ENCODE measurements at regions not wholly inside any gene's neighbourhood (a gene's known extent, or its start where the extent isn't known, plus 50 kb on each side); places are given as distances from the start of the nearest gene placed in this dataset.

GRCh38 chr9:82891321-82891720, 171.6 kb downstream of the RASEF start:
- Mint-ChIP-seq H3K4me3 (no peak overlapping the region), H3K27ac (no peak overlapping the region), H3K27me3 (ENCODE audit: low read depth in 3 of 3) (peaks cover 0 to under 1% (median 0%) of the 10 kb centered on the region in 3 donors), H3K9me3 (peaks cover 0 to 7% (median 3%) of the 10 kb centered on the region in 7 donors), H3K4me1 (no peaks in the 10 kb centered on the region), H3K36me3 (no peaks in the 10 kb centered on the region)
- Histone ChIP-seq H3K27ac (ENCODE audit: low read depth in 1 of 2, low read length in 2 of 2) (no peak overlapping the region), H3K9ac (ENCODE audit: insufficient read depth, low read length, poor library complexity, severe bottlenecking) (no peak overlapping the region), H3K36me3 (replicated peaks in 1 of 2; ENCODE audit: control insufficient read depth in 1 of 2, insufficient read depth in 2 of 2, low read length in 2 of 2) (no peaks in the 10 kb centered on the region), H4K20me1 (ENCODE audit: insufficient read depth, low read length) (no peaks in the 10 kb centered on the region), H3K4me3 (replicated peaks in 1 of 3; ENCODE audit: low read depth in 2 of 3, low read length in 3 of 3) (no peak overlapping the region), H3K9me3 (replicated peaks in 1 of 2; ENCODE audit: control insufficient read depth in 1 of 2, insufficient read depth in 1 of 2, low read length in 2 of 2) (peaks cover 0 to 2% of the 10 kb centered on the region in 2 donors), H3K4me1 (ENCODE audit: control insufficient read depth in 1 of 2, insufficient read depth in 2 of 2, low read length in 2 of 2) (no peaks in the 10 kb centered on the region), H3K27me3 (ENCODE audit: control insufficient read depth in 2 of 2, insufficient read depth in 2 of 2, low read length in 2 of 2) (no peaks in the 10 kb centered on the region), H3K79me2 (ENCODE audit: insufficient read depth, low read length) (no peaks in the 10 kb centered on the region), H2AFZ (ENCODE audit: insufficient read depth, low read depth, low read length, poor library complexity, severe bottlenecking) (no peak overlapping the region), H3K4me2 (replicated peaks; ENCODE audit: extremely low read depth, low read length, poor library complexity, severe bottlenecking) (no peak overlapping the region)
- intact Hi-C loops (cut with micrococcal nuclease) = no loop called here
- WGBS (ENCODE audit: insufficient coverage) = no CpG with 5 or more reads among the region's 1 CpG
- TF ChIP-seq, protein P1, sequence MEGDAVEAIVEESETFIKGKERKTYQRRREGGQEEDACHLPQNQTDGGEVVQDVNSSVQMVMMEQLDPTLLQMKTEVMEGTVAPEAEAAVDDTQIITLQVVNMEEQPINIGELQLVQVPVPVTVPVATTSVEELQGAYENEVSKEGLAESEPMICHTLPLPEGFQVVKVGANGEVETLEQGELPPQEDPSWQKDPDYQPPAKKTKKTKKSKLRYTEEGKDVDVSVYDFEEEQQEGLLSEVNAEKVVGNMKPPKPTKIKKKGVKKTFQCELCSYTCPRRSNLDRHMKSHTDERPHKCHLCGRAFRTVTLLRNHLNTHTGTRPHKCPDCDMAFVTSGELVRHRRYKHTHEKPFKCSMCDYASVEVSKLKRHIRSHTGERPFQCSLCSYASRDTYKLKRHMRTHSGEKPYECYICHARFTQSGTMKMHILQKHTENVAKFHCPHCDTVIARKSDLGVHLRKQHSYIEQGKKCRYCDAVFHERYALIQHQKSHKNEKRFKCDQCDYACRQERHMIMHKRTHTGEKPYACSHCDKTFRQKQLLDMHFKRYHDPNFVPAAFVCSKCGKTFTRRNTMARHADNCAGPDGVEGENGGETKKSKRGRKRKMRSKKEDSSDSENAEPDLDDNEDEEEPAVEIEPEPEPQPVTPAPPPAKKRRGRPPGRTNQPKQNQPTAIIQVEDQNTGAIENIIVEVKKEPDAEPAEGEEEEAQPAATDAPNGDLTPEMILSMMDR (IDR thresholded peaks at IDR 0.05) = no peak
- no peak for DNase-seq

- H3K27me3 Mint-ChIP-seq (ENCODE audit: low read depth in 3 of 3) = no peaks in the 10 kb centered on the region
- Histone ChIP-seq H3K4me3 (replicated peaks in 1 of 3; ENCODE audit: low read depth in 2 of 3, low read length in 3 of 3) (no peak overlapping the region), H3K36me3 (replicated peaks in 1 of 2; ENCODE audit: control insufficient read depth in 1 of 2, insufficient read depth in 2 of 2, low read length in 2 of 2) (no peaks in the 10 kb centered on the region), H3K4me1 (ENCODE audit: control insufficient read depth in 1 of 2, insufficient read depth in 2 of 2, low read length in 2 of 2) (no peaks in the 10 kb centered on the region), H3K79me2 (ENCODE audit: insufficient read depth, low read length) (no peaks in the 10 kb centered on the region), H3K4me2 (replicated peaks; ENCODE audit: extremely low read depth, low read length, poor library complexity, severe bottlenecking) (no peak overlapping the region), H3K9me3 (replicated peaks in 1 of 2; ENCODE audit: control insufficient read depth in 1 of 2, insufficient read depth in 1 of 2, low read length in 2 of 2) (peaks cover 0 to 2% of the 10 kb centered on the region in 2 donors), H3K9ac (ENCODE audit: insufficient read depth, low read length, poor library complexity, severe bottlenecking) (no peak overlapping the region), H3K27ac (ENCODE audit: low read depth in 1 of 2, low read length in 2 of 2) (no peak overlapping the region), H2AFZ (ENCODE audit: insufficient read depth, low read depth, low read length, poor library complexity, severe bottlenecking) (no peak overlapping the region), H4K20me1 (ENCODE audit: insufficient read depth, low read length) (no peaks in the 10 kb centered on the region), H3K27me3 (ENCODE audit: control insufficient read depth in 2 of 2, insufficient read depth in 2 of 2, low read length in 2 of 2) (no peaks in the 10 kb centered on the region)
- H3K27ac Mint-ChIP-seq = no peak overlapping the region
- DNase-seq = no peak
- H3K9me3 Mint-ChIP-seq = peaks cover 0 to 12% (median 5%) of the 10 kb centered on the region in 7 donors
- intact Hi-C loops (cut with micrococcal nuclease) = no loop called here
- no peaks in the 10 kb centered on the region for H3K36me3 Mint-ChIP-seq
- no peak overlapping the region for H3K4me3 Mint-ChIP-seq
- H3K4me1 Mint-ChIP-seq = no peaks in the 10 kb centered on the region
- TF ChIP-seq, protein P1 (IDR thresholded peaks at IDR 0.05) = no peak
Observed at GRCh38 chr9:82893549-82893948, 169.4 kb downstream of the RASEF start.

Measured in CD14-positive monocyte (primary cell).